ENCODE measurements at regions not wholly inside any gene's neighbourhood (a gene's known extent, or its start where the extent isn't known, plus 50 kb on each side); places are given as distances from the start of the nearest gene placed in this dataset.

- Mint-ChIP-seq H3K27ac (no peak overlapping the region), H3K4me3 (no peak overlapping the region), H3K4me1 (ENCODE audit: unreplicated experiment) (peaks cover 11% of the 10 kb centered on the region), H3K27me3 (no peaks in the 10 kb centered on the region), H3K9me3 (peaks cover 11% of the 10 kb centered on the region), H3K36me3 (no peaks in the 10 kb centered on the region)
- TF ChIP-seq CTCF (conservative IDR thresholded peaks at IDR 0.05): no peak
- no peak for DNase-seq (ENCODE audit: extremely low spot score, unreplicated experiment)
Observed at GRCh38 chr2:237150186-237150585, 64.5 kb downstream of the COPS8 start.

- Mint-ChIP-seq H3K9me3 (peaks cover 9% of the 10 kb centered on the region), H3K27me3 (peaks cover under 1% of the 10 kb centered on the region)
- TF ChIP-seq CTCF (conservative IDR thresholded peaks at IDR 0.05): no peak
Observed at GRCh38 chr2:237150831-237151375, 65.2 kb downstream of the COPS8 start.

GRCh38 chr2:237152361-237152760 is 66.7 kb downstream of the COPS8 start:
- Mint-ChIP-seq H3K4me1 (ENCODE audit: unreplicated experiment) (peaks cover 21% of the 10 kb centered on the region), H3K4me3 (no peak overlapping the region), H3K27ac (no peak overlapping the region), H3K27me3 (peaks cover 2% of the 10 kb centered on the region), H3K36me3 (no peaks in the 10 kb centered on the region), H3K9me3 (peaks cover 5% of the 10 kb centered on the region)
- no peak for DNase-seq (ENCODE audit: extremely low spot score, unreplicated experiment)
- TF ChIP-seq CTCF (conservative IDR thresholded peaks at IDR 0.05): no peak

More at GRCh38 chr2:237150831-237151375, 65.2 kb downstream of the COPS8 start:
- DNase-seq (ENCODE audit: extremely low spot score, unreplicated experiment): no peak
- H3K4me1 Mint-ChIP-seq (ENCODE audit: unreplicated experiment): peaks cover 18% of the 10 kb centered on the region
- no peak overlapping the region for H3K27ac Mint-ChIP-seq
- H3K4me3 Mint-ChIP-seq: no peak overlapping the region
- H3K36me3 Mint-ChIP-seq: no peaks in the 10 kb centered on the region

- Mint-ChIP-seq H3K9me3 (peaks cover 1% of the 10 kb centered on the region), H3K36me3 (no peaks in the 10 kb centered on the region), H3K27me3 (peaks cover 2% of the 10 kb centered on the region), H3K4me3 (no peak overlapping the region), H3K27ac (no peak overlapping the region), H3K4me1 (ENCODE audit: unreplicated experiment) (peaks cover 21% of the 10 kb centered on the region)
- no peak for TF ChIP-seq CTCF (conservative IDR thresholded peaks at IDR 0.05)
- DNase-seq (ENCODE audit: extremely low spot score, unreplicated experiment): no peak
Observed at GRCh38 chr2:237153181-237153580, 67.5 kb downstream of the COPS8 start.

GRCh38 chr2:237154082-237154638 is 68.5 kb downstream of the COPS8 start:
- peak; percentile 81 for TF ChIP-seq CTCF (conservative IDR thresholded peaks at IDR 0.05)
- no peak overlapping the region for H3K4me3 Mint-ChIP-seq
- H3K27me3 Mint-ChIP-seq: peaks cover 2% of the 10 kb centered on the region
- no peak overlapping the region for H3K27ac Mint-ChIP-seq
- peak; percentile 67 for DNase-seq (ENCODE audit: extremely low spot score, unreplicated experiment)
- H3K9me3 Mint-ChIP-seq: peaks cover under 1% of the 10 kb centered on the region
- H3K4me1 Mint-ChIP-seq (ENCODE audit: unreplicated experiment): peaks cover 26% of the 10 kb centered on the region
- H3K36me3 Mint-ChIP-seq: peaks cover under 1% of the 10 kb centered on the region
